Keratinocyte (primary cell): ENCODE measurements at regions not wholly inside any gene's neighbourhood (a gene's known extent, or its start where the extent isn't known, plus 50 kb on each side); places are given as distances from the start of the nearest gene placed in this dataset.

ENCODE experiments used
- DNase-seq: peaks from one replicate; pipeline ENCODE4 v3.0.0-alpha.2; 2011; ENCODE audit warnings: low read depth, missing footprints, low spot score
- FAIRE-seq: peaks from 2 replicates; lab custom pipeline; 2011; peaks lifted over from hg19 to GRCh38; lab: Jason Lieb, UNC
- H2AFZ ChIP-seq: 2 replicates; pipeline ENCODE4 v1.6.0; 2012; ENCODE audit warnings: low read length, control low read depth, inconsistent platforms; ENCODE audit not compliant: control insufficient read depth
- H3K27ac ChIP-seq: 2 replicates; pipeline ENCODE4 v1.5.1; 2011; ENCODE audit warnings: low read length; ENCODE audit not compliant: control insufficient read depth, insufficient read depth
- H3K27me3 ChIP-seq: 3 replicates; pipeline ENCODE4 v1.6.0; 2011; ENCODE audit warnings: low read length; ENCODE audit not compliant: control insufficient read depth, insufficient read depth; ENCODE audit errors: extremely low read depth
- H3K36me3 ChIP-seq, 2 experiments: 2 replicates in 1 of 2; 3 replicates in 1 of 2; pipeline ENCODE4 v1.5.1; 2011; ENCODE audit warnings: low read length in 2 of 2, mild to moderate bottlenecking in 1 of 2; ENCODE audit not compliant: control insufficient read depth in 2 of 2, insufficient read depth in 2 of 2; ENCODE audit errors: extremely low read depth in 1 of 2
- H3K4me1 ChIP-seq: 3 replicates; pipeline ENCODE4 v1.5.1; 2011; ENCODE audit warnings: low read length; ENCODE audit not compliant: control insufficient read depth, insufficient read depth; ENCODE audit errors: extremely low read depth
- H3K4me2 ChIP-seq: 3 replicates; pipeline ENCODE4 v1.6.0; 2011; ENCODE audit warnings: low read depth, low read length; ENCODE audit not compliant: control insufficient read depth, insufficient read depth; ENCODE audit errors: extremely low read depth
- H3K4me3 ChIP-seq, 3 experiments: fragments of 200-600 bp in 1 of 3; sonication (generic) in 1 of 3; 2 replicates in 2 of 3; 3 replicates in 1 of 3; pipeline ENCODE4 v1.5.1; 2011 to 2016; ENCODE audit warnings: low read length in 3 of 3, mild to moderate bottlenecking in 3 of 3, control low read depth in 2 of 3, inconsistent platforms in 1 of 3, low read depth in 1 of 3, mixed read lengths in 1 of 3, mixed run types in 1 of 3, moderate library complexity in 1 of 3; ENCODE audit not compliant: control insufficient read depth in 2 of 3, insufficient read depth in 2 of 3; ENCODE audit errors: extremely low read depth in 1 of 3
- H3K79me2 ChIP-seq: 2 replicates; pipeline ENCODE4 v1.6.0; 2012; ENCODE audit warnings: low read length; ENCODE audit not compliant: control insufficient read depth, insufficient read depth
- H3K9ac ChIP-seq: 3 replicates; pipeline ENCODE4 v1.6.0; 2011; ENCODE audit warnings: low read length; ENCODE audit not compliant: control insufficient read depth, insufficient read depth; ENCODE audit errors: extremely low read depth
- H3K9me1 ChIP-seq: 3 replicates; pipeline ENCODE4 v1.6.0; 2011; ENCODE audit warnings: low read length; ENCODE audit not compliant: control insufficient read depth, insufficient read depth; ENCODE audit errors: extremely low read depth
- H3K9me3 ChIP-seq: 2 replicates; pipeline ENCODE4 v1.5.1; 2012; ENCODE audit warnings: low read depth, low read length; ENCODE audit not compliant: control insufficient read depth
- H4K20me1 ChIP-seq: 3 replicates; pipeline ENCODE4 v1.6.0; 2011; ENCODE audit warnings: low read length; ENCODE audit not compliant: control insufficient read depth, insufficient read depth; ENCODE audit errors: extremely low read depth
- EZH2 ChIP-seq: IDR thresholded peaks from one replicate; pipeline ENCODE4 v1.6.1; 2012; ENCODE audit warnings: inconsistent platforms, mild to moderate bottlenecking, low read length, moderate library complexity
- dilution Hi-C: fragments of 300-500 bp; cut with MboI; formaldehyde crosslinking; loops from one replicate; pipeline ENCODE4 v1.7.0; 2020; ENCODE audit warnings: low sequenced_read_pairs; ENCODE audit not compliant: extremely low pct_ligation_motif_present
- TF ChIP-seq, protein P1 (sequence below), 3 experiments: IDR thresholded peaks in 1 of 3; conservative IDR thresholded peaks in 1 of 3; optimal IDR thresholded peaks in 1 of 3; 2 replicates in 2 of 3; 3 replicates in 1 of 3; pipeline versions ENCODE3 to v1.5.1; 2011; ENCODE audit warnings: low read length in 3 of 3, mild to moderate bottlenecking in 3 of 3, moderate library complexity in 2 of 3, control low read depth in 1 of 3, inconsistent platforms in 1 of 3; ENCODE audit not compliant: insufficient read depth in 2 of 3; ENCODE audit errors: extremely low read depth in 1 of 3

DNA sequence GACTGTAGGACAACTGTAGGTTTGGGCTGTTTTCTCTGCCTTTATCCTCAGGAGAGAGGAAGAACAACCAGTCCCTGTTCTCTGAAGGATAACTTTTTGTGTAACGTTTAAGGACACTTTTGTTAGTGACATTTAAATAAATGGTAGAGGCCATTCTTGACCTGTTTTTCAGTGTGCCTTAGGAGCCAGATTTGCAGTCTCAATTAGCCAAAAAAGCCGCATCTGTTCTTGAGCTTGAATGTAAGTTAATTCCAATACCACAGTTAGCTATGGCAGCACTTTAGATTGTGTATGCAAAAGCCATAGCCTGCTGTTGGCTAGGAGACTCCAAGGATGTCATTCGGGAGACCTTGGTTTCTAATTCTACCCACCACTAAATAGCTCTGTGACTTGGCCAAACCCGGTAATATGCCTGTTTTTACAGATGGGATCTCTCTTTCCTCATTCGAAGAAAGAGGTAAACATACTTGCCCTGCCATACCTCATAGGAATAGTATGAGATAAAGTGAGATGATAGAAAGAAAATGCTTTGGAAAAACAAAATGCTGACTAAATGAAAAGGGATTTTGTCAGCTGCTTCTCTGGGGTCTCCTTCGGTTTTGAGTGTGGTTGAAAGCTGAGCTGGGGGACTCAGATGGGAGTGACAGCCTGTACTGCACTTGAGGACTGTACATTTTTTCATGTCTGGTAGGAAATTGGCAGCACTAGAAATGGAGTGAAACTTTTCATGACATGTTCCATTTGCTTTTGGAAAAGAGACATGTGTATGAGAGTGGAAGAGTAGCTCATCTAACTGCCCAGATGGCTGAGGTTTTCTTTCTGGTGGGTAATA is 57.3 kb upstream of the ROPN1 start:
- no peak for TF ChIP-seq EZH2
- TF ChIP-seq, protein P1, sequence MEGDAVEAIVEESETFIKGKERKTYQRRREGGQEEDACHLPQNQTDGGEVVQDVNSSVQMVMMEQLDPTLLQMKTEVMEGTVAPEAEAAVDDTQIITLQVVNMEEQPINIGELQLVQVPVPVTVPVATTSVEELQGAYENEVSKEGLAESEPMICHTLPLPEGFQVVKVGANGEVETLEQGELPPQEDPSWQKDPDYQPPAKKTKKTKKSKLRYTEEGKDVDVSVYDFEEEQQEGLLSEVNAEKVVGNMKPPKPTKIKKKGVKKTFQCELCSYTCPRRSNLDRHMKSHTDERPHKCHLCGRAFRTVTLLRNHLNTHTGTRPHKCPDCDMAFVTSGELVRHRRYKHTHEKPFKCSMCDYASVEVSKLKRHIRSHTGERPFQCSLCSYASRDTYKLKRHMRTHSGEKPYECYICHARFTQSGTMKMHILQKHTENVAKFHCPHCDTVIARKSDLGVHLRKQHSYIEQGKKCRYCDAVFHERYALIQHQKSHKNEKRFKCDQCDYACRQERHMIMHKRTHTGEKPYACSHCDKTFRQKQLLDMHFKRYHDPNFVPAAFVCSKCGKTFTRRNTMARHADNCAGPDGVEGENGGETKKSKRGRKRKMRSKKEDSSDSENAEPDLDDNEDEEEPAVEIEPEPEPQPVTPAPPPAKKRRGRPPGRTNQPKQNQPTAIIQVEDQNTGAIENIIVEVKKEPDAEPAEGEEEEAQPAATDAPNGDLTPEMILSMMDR (optimal IDR thresholded peaks at IDR 0.05 in 1 of 3, IDR thresholded peaks at IDR 0.05 in 1 of 3, conservative IDR thresholded peaks at IDR 0.05 in 1 of 3; ENCODE audit: extremely low read depth in 1 of 3, insufficient read depth in 2 of 3, low read length in 3 of 3), result no peak
- H3K9me1 ChIP-seq, result no peaks in the 10 kb centered on the region
- no peaks in the 10 kb centered on the region for H4K20me1 ChIP-seq
- no peak overlapping the region for H3K4me3 ChIP-seq
- no peaks in the 10 kb centered on the region for H3K36me3 ChIP-seq
- H3K27ac ChIP-seq, result no peak overlapping the region
- H3K9me3 ChIP-seq, result no peaks in the 10 kb centered on the region
- H3K9ac ChIP-seq, result no peak overlapping the region
- dilution Hi-C loops, result no loop called here
- no peak for FAIRE-seq
- no peak overlapping the region for H3K4me2 ChIP-seq
- no peaks in the 10 kb centered on the region for H3K4me1 ChIP-seq
- H2AFZ ChIP-seq, result no peak overlapping the region
- no peak for DNase-seq
- H3K27me3 ChIP-seq, result peaks cover 13% of the 10 kb centered on the region
- no peaks in the 10 kb centered on the region for H3K79me2 ChIP-seq

DNA sequence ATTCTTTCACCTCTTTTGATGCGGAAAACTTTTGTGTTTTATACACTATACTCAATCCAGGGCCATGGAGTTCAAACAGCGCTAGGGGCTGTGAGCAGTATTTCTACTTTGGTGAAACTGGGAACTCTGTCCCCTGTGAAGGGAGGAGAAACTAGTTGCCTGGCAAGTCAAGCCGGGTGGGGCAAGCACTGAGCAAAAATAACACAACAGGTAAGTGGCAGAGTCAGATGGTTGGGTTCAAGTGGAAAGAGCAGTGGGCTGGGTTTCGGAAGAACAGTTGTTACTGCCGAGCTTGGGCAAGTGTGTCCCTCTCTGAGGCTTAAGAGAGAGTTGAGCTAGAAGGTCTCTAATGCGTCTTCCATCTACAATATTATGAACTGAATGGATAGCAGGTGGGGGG is 59.7 kb upstream of the ROPN1 start:
- no peak overlapping the region for H3K4me2 ChIP-seq
- TF ChIP-seq EZH2, result no peak
- TF ChIP-seq, protein P1 (optimal IDR thresholded peaks at IDR 0.05 in 1 of 3, IDR thresholded peaks at IDR 0.05 in 1 of 3, conservative IDR thresholded peaks at IDR 0.05 in 1 of 3; ENCODE audit: extremely low read depth in 1 of 3, insufficient read depth in 2 of 3, low read length in 3 of 3), result no peak
- no peaks in the 10 kb centered on the region for H3K9me3 ChIP-seq
- H3K4me1 ChIP-seq, result no peaks in the 10 kb centered on the region
- no peaks in the 10 kb centered on the region for H3K9me1 ChIP-seq
- H3K4me3 ChIP-seq, result no peak overlapping the region
- FAIRE-seq (no peak), DNase-seq (no peak)
- no peaks in the 10 kb centered on the region for H3K79me2 ChIP-seq
- no peaks in the 10 kb centered on the region for H4K20me1 ChIP-seq
- no peak overlapping the region for H3K9ac ChIP-seq
- no peak overlapping the region for H2AFZ ChIP-seq
- no peak overlapping the region for H3K27ac ChIP-seq
- no peaks in the 10 kb centered on the region for H3K36me3 ChIP-seq
- H3K27me3 ChIP-seq, result peaks cover 13% of the 10 kb centered on the region
- dilution Hi-C loops, result no loop called here
